ENCODE measurements at regions not wholly inside any gene's neighbourhood (a gene's known extent, or its start where the extent isn't known, plus 50 kb on each side); places are given as distances from the start of the nearest gene placed in this dataset.

GRCh38 chr9:1460143-1460769, 410.1 kb downstream of the DMRT2 start:
- H3K4me2 ChIP-seq (ENCODE audit: low read length), result no peak overlapping the region
- no peak overlapping the region for H2AFZ ChIP-seq (ENCODE audit: low read length)
- no peak overlapping the region for H3K4me3 ChIP-seq (ENCODE audit: low read depth, low read length, poor library complexity, severe bottlenecking)
- H3K27ac ChIP-seq (ENCODE audit: low read depth, low read length, poor library complexity, severe bottlenecking), result no peak overlapping the region
- no peaks in the 10 kb centered on the region for H3K9me2 ChIP-seq (ENCODE audit: low read depth, low read length)
- H3K9me3 ChIP-seq (ENCODE audit: low read length), result no peaks in the 10 kb centered on the region
- H4K20me1 ChIP-seq (ENCODE audit: insufficient read depth, low read length), result no peaks in the 10 kb centered on the region
- no peaks in the 10 kb centered on the region for H3K4me1 ChIP-seq (ENCODE audit: insufficient read depth, low read length, severe bottlenecking)
- no peaks in the 10 kb centered on the region for H3K27me3 ChIP-seq (ENCODE audit: insufficient read depth, low read length)
- H3F3A ChIP-seq (ENCODE audit: insufficient read depth, low read length), result no peaks in the 10 kb centered on the region
- TF ChIP-seq CTCF (IDR thresholded peaks at IDR 0.05; ENCODE audit: low read length) (peak; percentile 91), EZH2 (IDR thresholded peaks at IDR 0.05; ENCODE audit: borderline replicate concordance, low read length) (no peak)
- no peaks in the 10 kb centered on the region for H3K79me2 ChIP-seq (ENCODE audit: insufficient read depth, low read length)
- H3K9ac ChIP-seq (ENCODE audit: low read length), result no peak overlapping the region
- H3K36me3 ChIP-seq (ENCODE audit: insufficient read depth, low read length), result no peaks in the 10 kb centered on the region

DNA sequence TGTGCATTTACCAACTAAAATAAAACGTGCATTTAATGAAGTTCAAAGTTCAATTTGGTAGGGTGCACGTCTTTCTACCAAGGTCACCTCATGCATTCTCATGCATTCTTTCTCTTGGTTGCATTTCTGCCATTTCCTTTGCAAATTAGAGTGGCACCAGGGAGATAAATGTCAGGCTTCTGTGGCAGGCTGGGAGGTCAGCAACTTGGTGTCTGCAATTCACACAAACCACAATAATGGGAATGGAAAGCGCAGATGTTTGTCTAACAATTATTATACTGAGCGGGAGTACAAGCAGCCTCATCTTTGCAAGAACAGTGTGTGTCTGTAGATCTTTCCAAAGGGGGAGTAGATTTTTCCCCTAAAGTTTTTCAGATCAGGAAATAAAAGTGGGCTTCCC, 411.7 kb downstream of the DMRT2 start:
- H3K9me2 ChIP-seq (ENCODE audit: low read depth, low read length), result no peaks in the 10 kb centered on the region
- H3K4me3 ChIP-seq (ENCODE audit: low read depth, low read length, poor library complexity, severe bottlenecking), result no peak overlapping the region
- H2AFZ ChIP-seq (ENCODE audit: low read length), result no peak overlapping the region
- TF ChIP-seq EZH2 (IDR thresholded peaks at IDR 0.05; ENCODE audit: borderline replicate concordance, low read length), result no peak
- TF ChIP-seq CTCF (IDR thresholded peaks at IDR 0.05; ENCODE audit: low read length), result no peak
- H3K27ac ChIP-seq (ENCODE audit: low read depth, low read length, poor library complexity, severe bottlenecking), result no peak overlapping the region
- H3K36me3 ChIP-seq (ENCODE audit: insufficient read depth, low read length), result no peaks in the 10 kb centered on the region
- H4K20me1 ChIP-seq (ENCODE audit: insufficient read depth, low read length), result no peaks in the 10 kb centered on the region
- no peak overlapping the region for H3K9ac ChIP-seq (ENCODE audit: low read length)
- H3K4me1 ChIP-seq (ENCODE audit: insufficient read depth, low read length, severe bottlenecking), result no peaks in the 10 kb centered on the region
- no peaks in the 10 kb centered on the region for H3K27me3 ChIP-seq (ENCODE audit: insufficient read depth, low read length)
- no peak overlapping the region for H3K4me2 ChIP-seq (ENCODE audit: low read length)
- no peaks in the 10 kb centered on the region for H3F3A ChIP-seq (ENCODE audit: insufficient read depth, low read length)
- H3K9me3 ChIP-seq (ENCODE audit: low read length), result no peaks in the 10 kb centered on the region
- H3K79me2 ChIP-seq (ENCODE audit: insufficient read depth, low read length), result no peaks in the 10 kb centered on the region

DNA sequence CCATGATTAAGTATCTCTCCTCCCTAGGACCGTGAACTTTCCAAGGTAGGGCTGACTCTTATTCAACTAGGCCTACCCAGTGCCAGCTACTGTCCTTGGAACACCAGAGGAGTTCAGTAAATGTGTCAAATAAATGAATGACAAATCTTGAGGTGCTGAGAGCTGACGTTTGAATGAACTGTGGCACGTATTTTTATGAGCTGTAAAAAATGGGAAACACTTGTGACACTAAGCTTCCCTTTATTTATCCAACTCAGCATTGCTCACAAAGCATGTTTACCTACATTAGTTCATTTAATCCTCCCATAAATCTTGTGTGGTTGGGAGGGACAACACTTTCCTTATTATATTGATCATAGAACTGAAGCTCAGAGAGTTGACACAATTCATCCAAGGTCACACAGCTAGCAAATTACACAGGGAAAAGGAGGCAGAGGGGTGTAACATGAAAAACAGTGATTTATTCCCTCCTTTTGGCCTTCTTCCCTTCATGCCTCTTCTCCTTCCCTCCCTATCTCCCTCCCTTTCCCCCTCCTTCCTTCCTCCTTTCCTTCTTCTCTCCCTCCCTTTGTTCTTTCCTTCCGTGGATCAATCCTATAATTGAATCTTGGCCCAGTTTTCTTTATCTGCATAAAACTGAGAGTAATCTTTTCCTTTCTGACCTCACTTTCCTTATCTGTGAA, 412.6 kb downstream of the DMRT2 start:
- Histone ChIP-seq H3K27me3 (ENCODE audit: insufficient read depth, low read length) (no peaks in the 10 kb centered on the region), H4K20me1 (ENCODE audit: insufficient read depth, low read length) (no peaks in the 10 kb centered on the region), H3K79me2 (ENCODE audit: insufficient read depth, low read length) (no peaks in the 10 kb centered on the region), H2AFZ (ENCODE audit: low read length) (no peak overlapping the region), H3K9me2 (ENCODE audit: low read depth, low read length) (no peaks in the 10 kb centered on the region), H3F3A (ENCODE audit: insufficient read depth, low read length) (no peaks in the 10 kb centered on the region), H3K4me3 (ENCODE audit: low read depth, low read length, poor library complexity, severe bottlenecking) (no peak overlapping the region), H3K9me3 (ENCODE audit: low read length) (no peaks in the 10 kb centered on the region), H3K4me1 (ENCODE audit: insufficient read depth, low read length, severe bottlenecking) (no peaks in the 10 kb centered on the region), H3K4me2 (ENCODE audit: low read length) (no peak overlapping the region), H3K27ac (ENCODE audit: low read depth, low read length, poor library complexity, severe bottlenecking) (no peak overlapping the region), H3K9ac (ENCODE audit: low read length) (no peak overlapping the region), H3K36me3 (ENCODE audit: insufficient read depth, low read length) (no peaks in the 10 kb centered on the region)
- TF ChIP-seq EZH2 (IDR thresholded peaks at IDR 0.05; ENCODE audit: borderline replicate concordance, low read length) (no peak), CTCF (IDR thresholded peaks at IDR 0.05; ENCODE audit: low read length) (no peak)

Measured in OCI-LY1 (cell line).